ENCODE measurements at regions not wholly inside any gene's neighbourhood (a gene's known extent, or its start where the extent isn't known, plus 50 kb on each side); places are given as distances from the start of the nearest gene placed in this dataset.

DNA sequence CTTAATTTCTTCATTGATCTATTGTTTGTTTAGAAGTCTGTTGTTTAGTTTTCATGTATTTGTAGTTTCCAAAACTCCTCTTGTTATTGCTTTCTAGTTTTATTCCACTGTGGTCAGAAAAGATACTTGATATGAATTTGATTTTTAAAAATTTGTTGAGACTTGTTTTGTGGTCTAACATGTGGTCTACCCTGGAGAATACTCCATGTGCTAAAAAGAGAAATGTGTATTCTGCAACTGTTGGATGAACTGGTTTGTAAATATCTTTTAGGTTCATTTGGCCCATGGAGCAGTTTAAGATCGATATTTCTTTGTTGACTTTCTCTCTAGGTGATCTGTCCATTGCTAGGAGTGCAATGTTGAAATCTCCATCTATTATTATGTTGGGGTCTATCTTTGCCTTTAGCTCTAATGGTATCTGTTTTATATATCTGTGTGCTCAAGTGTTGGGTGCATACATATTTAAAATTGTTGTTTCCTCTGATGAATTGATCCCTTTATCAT lies 150.6 kb upstream of the ATP10B start:
- TF ChIP-seq, protein P1, sequence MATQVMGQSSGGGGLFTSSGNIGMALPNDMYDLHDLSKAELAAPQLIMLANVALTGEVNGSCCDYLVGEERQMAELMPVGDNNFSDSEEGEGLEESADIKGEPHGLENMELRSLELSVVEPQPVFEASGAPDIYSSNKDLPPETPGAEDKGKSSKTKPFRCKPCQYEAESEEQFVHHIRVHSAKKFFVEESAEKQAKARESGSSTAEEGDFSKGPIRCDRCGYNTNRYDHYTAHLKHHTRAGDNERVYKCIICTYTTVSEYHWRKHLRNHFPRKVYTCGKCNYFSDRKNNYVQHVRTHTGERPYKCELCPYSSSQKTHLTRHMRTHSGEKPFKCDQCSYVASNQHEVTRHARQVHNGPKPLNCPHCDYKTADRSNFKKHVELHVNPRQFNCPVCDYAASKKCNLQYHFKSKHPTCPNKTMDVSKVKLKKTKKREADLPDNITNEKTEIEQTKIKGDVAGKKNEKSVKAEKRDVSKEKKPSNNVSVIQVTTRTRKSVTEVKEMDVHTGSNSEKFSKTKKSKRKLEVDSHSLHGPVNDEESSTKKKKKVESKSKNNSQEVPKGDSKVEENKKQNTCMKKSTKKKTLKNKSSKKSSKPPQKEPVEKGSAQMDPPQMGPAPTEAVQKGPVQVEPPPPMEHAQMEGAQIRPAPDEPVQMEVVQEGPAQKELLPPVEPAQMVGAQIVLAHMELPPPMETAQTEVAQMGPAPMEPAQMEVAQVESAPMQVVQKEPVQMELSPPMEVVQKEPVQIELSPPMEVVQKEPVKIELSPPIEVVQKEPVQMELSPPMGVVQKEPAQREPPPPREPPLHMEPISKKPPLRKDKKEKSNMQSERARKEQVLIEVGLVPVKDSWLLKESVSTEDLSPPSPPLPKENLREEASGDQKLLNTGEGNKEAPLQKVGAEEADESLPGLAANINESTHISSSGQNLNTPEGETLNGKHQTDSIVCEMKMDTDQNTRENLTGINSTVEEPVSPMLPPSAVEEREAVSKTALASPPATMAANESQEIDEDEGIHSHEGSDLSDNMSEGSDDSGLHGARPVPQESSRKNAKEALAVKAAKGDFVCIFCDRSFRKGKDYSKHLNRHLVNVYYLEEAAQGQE (IDR thresholded peaks at IDR 0.05; ENCODE audit: low read depth), result no peak
- TF ChIP-seq, protein P2, sequence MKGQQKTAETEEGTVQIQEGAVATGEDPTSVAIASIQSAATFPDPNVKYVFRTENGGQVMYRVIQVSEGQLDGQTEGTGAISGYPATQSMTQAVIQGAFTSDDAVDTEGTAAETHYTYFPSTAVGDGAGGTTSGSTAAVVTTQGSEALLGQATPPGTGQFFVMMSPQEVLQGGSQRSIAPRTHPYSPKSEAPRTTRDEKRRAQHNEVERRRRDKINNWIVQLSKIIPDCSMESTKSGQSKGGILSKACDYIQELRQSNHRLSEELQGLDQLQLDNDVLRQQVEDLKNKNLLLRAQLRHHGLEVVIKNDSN (IDR thresholded peaks at IDR 0.05), result no peak
- no peak for TF ChIP-seq CEBPB (IDR thresholded peaks at IDR 0.05)
- TF ChIP-seq TAF1 (IDR thresholded peaks at IDR 0.05; ENCODE audit: low read depth), result no peak
- TF ChIP-seq, protein P3, sequence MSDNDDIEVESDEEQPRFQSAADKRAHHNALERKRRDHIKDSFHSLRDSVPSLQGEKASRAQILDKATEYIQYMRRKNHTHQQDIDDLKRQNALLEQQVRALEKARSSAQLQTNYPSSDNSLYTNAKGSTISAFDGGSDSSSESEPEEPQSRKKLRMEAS (IDR thresholded peaks at IDR 0.05), result no peak
- TF ChIP-seq EGR1 (IDR thresholded peaks at IDR 0.05), result no peak
- TF ChIP-seq TEAD4 (IDR thresholded peaks at IDR 0.05), result no peak
- no peak for TF ChIP-seq YY1 (IDR thresholded peaks at IDR 0.05; ENCODE audit: low read depth)
- TF ChIP-seq CREB1 (IDR thresholded peaks at IDR 0.05; ENCODE audit: low read depth), result no peak
- TF ChIP-seq NFIC (IDR thresholded peaks at IDR 0.05), result no peak
- TF ChIP-seq TCF12 (IDR thresholded peaks at IDR 0.05; ENCODE audit: low read depth), result no peak
- no peak for TF ChIP-seq FOXM1 (IDR thresholded peaks at IDR 0.05; ENCODE audit: borderline replicate concordance, low read depth)

DNA sequence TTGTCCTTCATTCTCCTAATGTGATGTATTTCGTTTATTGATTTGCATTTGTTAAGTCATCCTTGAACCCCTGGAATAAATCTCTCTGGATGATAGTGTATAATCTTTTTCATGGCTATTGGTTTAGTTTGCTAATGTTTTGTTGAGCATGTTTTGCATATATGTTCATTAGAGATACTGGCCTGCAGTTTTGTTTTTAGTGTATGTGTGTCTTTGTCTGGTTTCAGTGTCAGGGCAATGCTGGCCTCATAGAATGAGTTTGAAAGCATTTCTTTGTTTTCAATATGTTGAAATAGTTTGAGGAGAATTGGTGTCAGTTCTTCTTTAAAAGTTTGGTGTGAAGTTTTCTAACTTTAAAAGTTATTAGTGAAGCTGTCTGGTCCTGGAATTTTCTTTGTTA lies 149.6 kb upstream of the ATP10B start:
- TF ChIP-seq TCF12 (IDR thresholded peaks at IDR 0.05; ENCODE audit: low read depth) (no peak), TEAD4 (IDR thresholded peaks at IDR 0.05) (no peak), YY1 (IDR thresholded peaks at IDR 0.05; ENCODE audit: low read depth) (no peak), CEBPB (IDR thresholded peaks at IDR 0.05) (no peak), TAF1 (IDR thresholded peaks at IDR 0.05; ENCODE audit: low read depth) (no peak), FOXM1 (IDR thresholded peaks at IDR 0.05; ENCODE audit: borderline replicate concordance, low read depth) (no peak), EGR1 (IDR thresholded peaks at IDR 0.05) (no peak), RAD21 (IDR thresholded peaks at IDR 0.05; ENCODE audit: low read depth) (no peak), ZBTB7A (IDR thresholded peaks at IDR 0.05; ENCODE audit: low read depth) (no peak), NFIC (IDR thresholded peaks at IDR 0.05) (no peak), EP300 (IDR thresholded peaks at IDR 0.05; ENCODE audit: borderline replicate concordance) (no peak), CREB1 (IDR thresholded peaks at IDR 0.05; ENCODE audit: low read depth) (no peak)
- TF ChIP-seq, protein P3 (IDR thresholded peaks at IDR 0.05), result no peak
- TF ChIP-seq, protein P2 (IDR thresholded peaks at IDR 0.05), result no peak
- TF ChIP-seq, protein P1 (IDR thresholded peaks at IDR 0.05; ENCODE audit: low read depth), result no peak

DNA sequence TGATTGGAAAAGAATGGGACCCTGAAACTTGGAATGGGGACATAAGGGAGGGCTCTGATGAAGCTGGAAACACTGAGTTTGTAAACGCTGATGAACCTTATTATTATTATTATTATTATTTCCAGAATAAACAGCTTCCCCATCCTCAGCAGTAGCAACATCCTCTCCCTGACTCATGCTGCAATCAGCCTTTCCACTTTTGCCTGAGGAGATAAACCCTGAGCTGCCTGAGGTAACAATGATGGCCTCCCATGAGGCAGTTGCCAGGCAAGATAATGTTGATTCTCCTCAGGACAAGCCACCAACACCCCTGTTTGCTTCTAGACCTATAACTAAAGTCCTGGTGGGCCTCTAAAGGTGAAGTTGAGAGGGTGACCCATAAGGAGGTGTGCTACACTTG lies 139.2 kb upstream of the ATP10B start:
- TF ChIP-seq CREB1 (IDR thresholded peaks at IDR 0.05; ENCODE audit: low read depth) (no peak), TAF1 (IDR thresholded peaks at IDR 0.05; ENCODE audit: low read depth) (no peak), NFIC (IDR thresholded peaks at IDR 0.05) (no peak), TEAD4 (IDR thresholded peaks at IDR 0.05) (no peak), RAD21 (IDR thresholded peaks at IDR 0.05; ENCODE audit: low read depth) (no peak), FOXM1 (IDR thresholded peaks at IDR 0.05; ENCODE audit: borderline replicate concordance, low read depth) (no peak), EGR1 (IDR thresholded peaks at IDR 0.05) (no peak), TCF12 (IDR thresholded peaks at IDR 0.05; ENCODE audit: low read depth) (no peak), EP300 (IDR thresholded peaks at IDR 0.05; ENCODE audit: borderline replicate concordance) (no peak), ZBTB7A (IDR thresholded peaks at IDR 0.05; ENCODE audit: low read depth) (no peak)
- TF ChIP-seq, protein P2 (IDR thresholded peaks at IDR 0.05), result no peak
- TF ChIP-seq, protein P1 (IDR thresholded peaks at IDR 0.05; ENCODE audit: low read depth), result no peak

DNA sequence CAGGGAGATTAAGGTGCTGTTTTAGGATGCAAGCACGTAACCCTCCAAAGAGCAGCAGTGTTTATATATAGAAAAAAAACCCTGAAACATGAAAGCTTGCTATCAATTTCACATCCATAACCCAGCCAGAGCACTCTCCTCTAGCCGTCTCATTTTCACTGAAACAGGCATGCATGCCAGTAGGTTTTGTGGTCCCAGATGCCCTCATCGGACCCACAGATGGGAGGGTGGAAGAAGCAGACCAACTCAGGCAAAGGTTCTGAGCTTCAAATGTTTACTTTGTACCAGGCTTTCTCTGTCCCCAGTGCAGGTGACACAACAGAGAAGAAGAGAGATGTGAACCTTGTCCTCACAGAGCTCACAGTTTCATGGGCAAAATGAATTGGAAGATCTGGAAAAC lies 127.4 kb upstream of the ATP10B start:
- TF ChIP-seq TAF1 (IDR thresholded peaks at IDR 0.05; ENCODE audit: low read depth), result no peak
